Stimulated activated CD4-positive, alpha-beta T cell treated with anti-CD3 and anti-CD28 coated beads, Interleukin-4, amount 100 ng/mL, for 1 hour (primary cell): ENCODE measurements at regions not wholly inside any gene's neighbourhood (a gene's known extent, or its start where the extent isn't known, plus 50 kb on each side); places are given as distances from the start of the nearest gene placed in this dataset.
"Not testable (repeated sequence)": the region's sequence is repeated elsewhere in the genome, so short reads cannot be mapped to it uniquely, and the experiment has no call there.

ENCODE experiments used
- DNase-seq: peaks from one replicate; pipeline ENCODE4 v3.0.0-alpha.2; 2020

DNA sequence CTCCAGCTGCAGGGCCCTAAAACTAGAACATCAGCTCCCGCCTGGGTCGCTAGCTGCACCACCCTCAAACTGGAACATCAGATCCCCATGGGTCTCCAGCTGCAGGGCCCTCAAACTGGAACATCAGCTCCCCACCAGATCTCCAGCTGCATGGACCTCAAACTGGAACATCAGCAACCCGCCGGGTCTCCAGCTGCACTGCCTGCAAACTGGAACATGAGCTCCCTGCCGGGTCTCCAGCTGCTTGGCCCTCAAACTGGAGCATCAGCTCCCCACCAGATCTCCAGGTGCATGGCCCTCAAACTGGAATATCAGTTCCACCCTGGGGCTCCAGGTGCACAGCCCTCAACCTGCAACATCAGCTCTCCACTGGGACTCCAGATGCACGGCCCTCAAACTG is 82.7 kb downstream of the TFRC start:
- not testable (repeated sequence) for DNase-seq

GRCh38 chr3:195996314-195996713 is 85.6 kb downstream of the TFRC start:
- DNase-seq: not testable (repeated sequence)

GRCh38 chr3:195994343-195994742 is 86.0 kb upstream of the TNK2 start:
- DNase-seq: peak; percentile 60

GRCh38 chr3:195993671-195994070 is 85.3 kb upstream of the TNK2 start:
- DNase-seq: not testable (repeated sequence)

DNA sequence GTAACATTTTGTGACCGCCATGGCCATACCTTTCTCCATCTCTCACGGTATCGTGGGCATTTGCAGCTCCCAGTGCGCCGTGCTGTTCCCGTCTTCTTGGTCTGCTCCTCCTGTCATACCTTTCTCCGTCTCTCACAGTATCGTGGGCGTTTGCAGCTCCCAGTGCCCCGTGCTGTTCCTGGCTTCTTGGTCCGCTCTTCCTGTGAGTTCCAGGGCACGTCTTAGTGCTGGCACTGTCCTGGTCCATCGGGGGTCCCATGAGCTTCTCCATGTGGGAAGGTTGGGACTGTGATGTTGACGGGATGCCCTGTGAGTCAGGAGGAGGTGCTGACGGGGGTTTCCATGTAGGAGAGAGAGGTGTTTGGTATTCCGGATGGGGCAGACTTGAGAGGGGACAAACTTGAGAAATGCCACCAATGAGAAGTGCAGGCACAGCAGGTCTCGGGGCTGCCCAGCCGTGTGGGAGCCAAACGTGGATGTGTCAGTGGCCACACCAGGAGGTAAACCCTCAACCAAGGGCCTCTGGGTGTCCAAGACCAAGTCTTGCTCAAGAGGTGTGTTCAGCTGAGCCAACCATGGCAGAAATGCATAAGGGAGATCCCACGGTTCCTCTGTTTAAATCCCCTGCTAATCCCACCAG is 84.7 kb upstream of the TNK2 start:
- DNase-seq: not testable (repeated sequence)

GRCh38 chr3:195991986-195992385 is 83.6 kb upstream of the TNK2 start:
- not testable (repeated sequence) for DNase-seq

- not testable (repeated sequence) for DNase-seq
Measured at GRCh38 chr3:195991243-195991642, 82.9 kb upstream of the TNK2 start.

DNA sequence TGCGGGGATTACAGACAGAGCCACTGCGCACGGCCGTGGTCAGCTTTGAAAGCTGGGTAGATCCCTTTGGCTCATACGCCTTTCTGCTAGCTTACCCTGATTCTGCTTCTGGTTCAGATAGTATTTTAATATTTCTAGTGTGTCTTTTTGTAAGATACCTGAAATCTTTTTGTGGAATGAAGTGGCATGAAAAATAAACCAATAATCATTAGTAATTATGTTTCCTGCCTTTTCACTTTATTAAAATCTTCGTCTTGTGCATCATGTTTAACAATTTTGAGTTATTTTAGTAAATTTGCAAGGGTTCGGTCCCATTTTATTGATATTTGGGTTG is 82.5 kb upstream of the TNK2 start:
- not testable (repeated sequence) for DNase-seq

- DNase-seq: peak; percentile 96
Measured at GRCh38 chr3:195989921-195990840, 81.8 kb upstream of the TNK2 start.

- not testable (repeated sequence) for DNase-seq
Measured at GRCh38 chr3:195989197-195989920, 81.0 kb upstream of the TNK2 start.

DNA sequence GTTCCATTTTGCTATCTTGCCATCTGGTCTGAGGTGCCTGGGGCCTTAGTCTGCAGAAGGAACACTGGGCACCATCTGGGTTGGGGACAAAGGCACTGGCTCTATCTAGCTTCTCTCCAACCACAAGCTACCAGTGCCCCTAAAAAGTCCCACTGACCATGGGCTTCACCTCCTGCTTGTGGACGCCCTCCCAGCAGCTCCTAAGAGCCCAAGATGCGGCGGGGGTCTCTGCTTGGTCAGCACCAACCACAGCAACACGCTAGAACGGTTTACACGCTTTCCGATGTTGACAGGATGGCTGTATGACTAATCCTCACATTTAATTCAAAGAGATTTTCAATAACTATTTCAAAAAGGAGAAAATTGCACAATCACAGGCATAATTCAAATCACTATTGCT is 80.4 kb upstream of the TNK2 start:
- DNase-seq: not testable (repeated sequence)

- DNase-seq: not testable (repeated sequence)
Measured at GRCh38 chr3:195987001-195987400, 78.7 kb upstream of the TNK2 start.

- DNase-seq: not testable (repeated sequence)
Measured at GRCh38 chr3:195986576-195986975, 78.2 kb upstream of the TNK2 start.

DNA sequence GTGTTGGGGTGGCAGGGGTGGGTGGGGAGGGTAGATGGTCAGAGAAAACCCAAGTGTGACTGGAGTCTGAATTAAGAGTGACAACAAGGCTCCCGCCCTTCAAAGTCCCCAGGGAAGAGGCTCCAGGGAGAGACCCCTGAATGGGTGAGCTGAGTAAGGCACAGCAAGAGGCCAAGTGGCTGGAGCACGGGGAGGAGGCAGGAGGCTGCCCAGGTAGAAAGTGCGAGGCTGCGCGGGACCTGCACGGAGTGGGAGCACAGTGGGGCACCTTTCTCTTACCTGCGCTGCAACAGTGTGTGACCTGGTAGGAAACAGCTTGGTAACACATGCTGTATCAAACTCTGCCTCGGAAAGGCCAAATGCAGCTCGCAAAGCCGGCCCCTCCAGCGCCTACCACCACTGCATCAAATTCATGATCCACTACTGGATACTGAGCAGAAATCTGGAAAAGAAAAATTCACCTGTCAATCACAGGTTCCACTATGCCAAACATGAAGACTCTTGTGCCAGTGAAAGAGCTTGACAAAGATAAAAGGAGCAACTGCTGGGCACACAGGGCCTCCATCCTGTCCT is 77.1 kb upstream of the TNK2 start:
- DNase-seq: not testable (repeated sequence)

- DNase-seq: not testable (repeated sequence)
Measured at GRCh38 chr3:195984392-195985030, 76.2 kb upstream of the TNK2 start.

- DNase-seq: not testable (repeated sequence)
Measured at GRCh38 chr3:195983880-195984279, 75.5 kb upstream of the TNK2 start.

- not testable (repeated sequence) for DNase-seq
Measured at GRCh38 chr3:195982754-195983153, 74.4 kb upstream of the TNK2 start.

- not testable (repeated sequence) for DNase-seq
Measured at GRCh38 chr3:195981778-195982177, 73.4 kb upstream of the TNK2 start.

DNA sequence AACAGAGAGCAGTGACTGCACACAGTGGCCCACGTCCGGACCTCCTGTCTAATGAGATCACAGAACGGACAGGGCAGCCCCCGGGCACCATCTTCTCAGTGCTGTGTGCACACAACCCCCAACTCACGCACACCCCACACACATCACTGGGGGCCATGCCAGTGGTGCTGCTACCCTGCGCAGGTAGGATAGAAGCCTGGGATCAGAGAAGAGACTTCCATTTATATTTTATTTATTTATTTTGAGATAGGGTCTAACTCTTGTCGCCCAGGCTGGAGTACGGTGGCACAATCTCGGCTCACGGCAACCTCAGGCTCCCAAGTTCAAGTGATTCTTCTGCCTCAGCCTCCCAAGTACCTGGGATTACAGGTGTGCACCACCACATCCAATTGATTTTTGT is 71.5 kb upstream of the TNK2 start:
- not testable (repeated sequence) for DNase-seq

DNA sequence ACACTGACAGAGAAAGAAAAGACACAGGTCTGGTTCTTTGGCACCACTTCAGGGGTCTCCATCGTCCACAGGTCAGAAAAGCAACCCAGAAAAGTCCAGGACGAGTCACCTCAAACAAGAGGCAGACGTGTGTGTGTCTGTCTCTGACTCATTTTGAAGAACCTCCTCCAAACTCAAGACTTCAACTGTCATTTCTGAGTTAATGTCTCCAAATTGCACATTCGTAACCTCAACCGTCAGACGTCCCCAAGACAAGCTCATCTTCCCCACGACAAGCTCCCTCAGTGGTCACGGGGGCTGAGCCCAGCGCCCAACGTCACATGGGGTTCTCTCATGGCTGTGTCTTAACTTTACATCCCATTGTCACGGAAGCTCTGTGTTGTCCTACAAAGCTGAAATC is 70.2 kb upstream of the TNK2 start:
- not testable (repeated sequence) for DNase-seq

GRCh38 chr3:195976876-195977275 is 68.5 kb upstream of the TNK2 start:
- not testable (repeated sequence) for DNase-seq

- DNase-seq: not testable (repeated sequence)
Measured at GRCh38 chr3:195974281-195974680, 65.9 kb upstream of the TNK2 start.
